ENCODE measurements at regions not wholly inside any gene's neighbourhood (a gene's known extent, or its start where the extent isn't known, plus 50 kb on each side); places are given as distances from the start of the nearest gene placed in this dataset.
"Not testable (repeated sequence)": the region's sequence is repeated elsewhere in the genome, so short reads cannot be mapped to it uniquely, and the experiment has no call there.

DNA sequence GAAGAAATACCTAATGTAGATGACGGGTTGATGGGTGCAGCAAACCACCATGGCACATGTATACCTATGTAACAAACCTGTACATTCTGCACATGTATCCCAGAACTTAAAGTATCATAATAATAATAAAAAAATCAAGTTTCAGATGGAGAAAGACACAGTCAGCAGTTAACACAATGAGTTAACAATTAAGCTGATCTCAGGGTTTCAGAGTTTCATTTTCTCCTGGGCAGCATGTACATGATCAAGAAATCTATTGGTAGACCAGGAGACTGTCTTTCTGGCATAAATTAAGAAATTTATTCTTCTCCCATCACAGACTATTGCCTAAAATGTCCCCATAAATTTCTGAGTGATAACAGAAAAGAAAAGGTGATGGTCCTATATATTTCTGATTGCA lies 155.3 kb downstream of the RAD51AP2 start:
- DNase-seq (ENCODE audit: low read depth) = no peak

DNA sequence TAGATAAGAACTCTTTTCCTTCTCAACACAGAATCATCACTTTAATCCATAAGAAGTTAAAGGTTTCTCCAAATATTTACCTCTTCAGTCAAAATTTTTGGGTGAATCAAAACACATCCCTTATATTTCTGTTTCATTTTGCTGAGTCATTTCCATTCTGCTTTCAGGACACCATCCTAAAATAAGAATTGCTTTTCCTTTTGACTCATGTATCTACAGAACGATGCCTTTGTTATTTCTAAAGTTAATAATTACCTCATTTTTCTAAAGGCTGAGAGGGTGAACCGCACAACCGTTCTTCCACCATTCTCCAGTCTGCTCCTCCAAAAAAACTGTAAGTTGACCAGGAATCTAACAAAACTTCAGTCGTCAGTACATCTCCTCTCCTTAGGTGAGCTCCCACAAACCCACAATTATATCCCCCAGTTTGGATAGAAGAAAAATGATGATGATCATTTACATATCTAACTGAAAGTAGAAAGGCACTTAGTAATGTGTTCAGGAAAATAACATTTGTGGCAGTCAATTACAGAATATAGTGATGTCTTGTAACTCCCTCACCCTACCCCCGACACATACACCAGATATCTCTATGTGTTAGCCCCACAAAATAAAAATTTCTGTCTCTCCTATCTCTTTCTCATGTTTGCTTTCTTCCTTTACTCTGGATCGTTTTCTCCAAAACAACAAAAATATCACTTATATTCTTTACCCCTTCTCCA lies 162.5 kb downstream of the RAD51AP2 start:
- no peak for DNase-seq (ENCODE audit: low read depth)

DNA sequence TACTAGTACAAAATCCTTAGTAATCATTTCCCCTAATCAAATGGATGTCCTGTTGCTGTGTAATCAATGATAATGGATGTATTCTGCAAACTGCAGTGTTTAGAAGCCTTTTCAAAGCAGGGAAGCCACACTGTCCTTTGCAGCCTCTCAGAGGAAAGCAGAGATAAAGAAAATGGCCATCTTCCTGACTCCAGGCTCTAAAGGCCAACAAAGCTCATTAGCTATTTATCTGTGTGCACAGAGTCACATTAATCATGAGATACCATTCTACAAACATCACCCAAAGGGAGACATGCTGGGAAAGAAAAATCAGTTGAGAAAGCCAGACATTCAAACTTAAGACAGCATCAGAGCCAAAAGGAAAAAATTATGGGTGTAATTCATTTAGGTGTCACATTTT lies 165.0 kb downstream of the RAD51AP2 start:
- DNase-seq (ENCODE audit: low read depth) = no peak

DNA sequence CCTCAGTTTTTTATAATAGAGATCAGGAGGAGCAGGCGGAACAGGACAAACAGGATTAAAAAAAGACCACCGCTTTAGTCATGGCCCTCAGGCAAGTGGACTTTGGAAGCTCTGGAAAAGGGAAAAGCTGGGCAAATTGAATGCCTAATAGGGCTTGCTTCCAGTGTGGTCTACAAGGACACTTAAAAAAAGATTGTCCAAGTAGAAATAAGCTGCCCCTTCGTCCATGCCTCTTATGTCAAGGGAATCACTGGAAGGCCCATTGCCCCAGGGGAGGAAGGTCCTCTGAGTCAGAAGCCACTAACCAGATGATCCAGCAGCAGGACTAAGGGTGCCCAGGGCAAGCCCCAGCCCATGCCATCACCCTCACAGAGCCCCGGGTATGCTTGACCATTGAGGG lies 175.5 kb downstream of the RAD51AP2 start:
- DNase-seq (ENCODE audit: low read depth) = not testable (repeated sequence)

DNA sequence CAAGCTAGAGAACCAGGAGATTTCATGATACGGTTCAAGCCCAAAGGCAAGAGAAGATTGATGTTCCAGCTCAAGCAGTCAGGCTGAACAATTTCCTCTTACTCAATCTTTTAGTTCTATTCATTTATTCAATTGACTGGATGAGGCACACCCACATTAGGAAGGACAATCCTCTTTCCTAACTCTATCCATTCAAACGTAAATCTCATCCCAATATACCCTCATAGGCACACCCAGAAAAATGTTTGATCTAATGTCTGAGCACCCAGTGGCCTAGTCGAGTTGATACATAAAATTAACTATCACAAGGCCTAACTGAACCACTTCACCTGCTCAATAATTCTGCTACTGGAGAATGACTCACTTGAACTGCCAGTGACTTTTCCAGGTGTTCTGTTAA lies 180.7 kb downstream of the RAD51AP2 start:
- no peak for DNase-seq (ENCODE audit: low read depth)

DNA sequence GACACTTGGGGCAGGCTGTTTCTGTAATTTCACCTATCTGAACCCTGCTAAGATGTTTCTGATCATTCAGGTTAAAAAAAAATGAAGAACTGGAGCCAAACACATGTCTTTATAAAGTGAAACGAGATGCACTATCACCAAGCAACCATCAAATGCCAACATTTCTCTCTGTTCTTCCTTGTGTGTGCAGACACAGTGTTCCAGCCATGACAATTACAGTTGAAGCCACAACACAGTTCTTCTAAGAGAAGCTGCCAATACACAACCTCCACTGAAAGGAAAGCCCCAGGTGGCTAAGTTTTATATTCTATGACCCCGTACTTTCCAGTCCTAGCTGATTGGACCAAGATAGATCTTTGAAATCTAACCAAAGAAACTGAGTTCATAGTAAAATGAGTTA lies 181.8 kb downstream of the RAD51AP2 start:
- DNase-seq (ENCODE audit: low read depth) = no peak

DNA sequence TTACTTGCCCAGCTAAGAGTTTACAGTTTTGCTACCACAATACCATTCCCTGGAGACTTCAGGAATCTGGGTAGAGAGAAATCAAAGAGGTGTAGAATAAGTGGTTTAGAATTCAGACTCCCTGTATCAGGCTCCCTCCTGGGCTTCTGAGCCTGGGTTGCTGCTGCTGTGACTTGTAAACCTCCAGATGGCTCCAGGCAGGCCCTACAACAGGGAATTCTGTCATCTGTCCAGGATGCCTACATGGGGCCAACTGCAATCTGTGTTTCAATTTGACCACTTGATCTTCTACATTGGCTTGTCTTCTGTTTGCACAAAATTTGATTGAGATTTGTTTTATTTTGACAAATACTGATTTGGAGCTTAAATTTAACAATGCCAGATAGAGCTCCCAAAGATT lies 183.9 kb downstream of the RAD51AP2 start:
- DNase-seq (ENCODE audit: low read depth) = no peak

DNA sequence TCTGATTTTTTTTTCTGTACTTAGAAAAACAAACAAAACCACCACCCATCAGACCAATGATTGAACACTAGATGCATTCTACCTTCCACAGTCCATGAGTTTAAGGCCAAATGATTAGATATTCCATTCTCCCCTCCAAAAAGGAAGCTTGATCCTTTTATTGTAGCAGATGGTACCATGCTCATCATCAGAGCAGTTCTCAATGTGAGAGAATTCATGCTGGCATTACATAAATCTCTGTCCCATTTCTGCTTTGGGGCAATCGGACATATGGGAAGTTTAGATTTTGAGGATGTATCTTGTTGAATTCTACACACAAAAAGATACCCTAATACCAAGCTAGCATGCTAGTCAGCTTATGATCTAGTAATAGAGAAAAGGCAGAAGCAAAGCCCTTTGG lies 186.6 kb downstream of the RAD51AP2 start:
- no peak for DNase-seq (ENCODE audit: low read depth)

DNA sequence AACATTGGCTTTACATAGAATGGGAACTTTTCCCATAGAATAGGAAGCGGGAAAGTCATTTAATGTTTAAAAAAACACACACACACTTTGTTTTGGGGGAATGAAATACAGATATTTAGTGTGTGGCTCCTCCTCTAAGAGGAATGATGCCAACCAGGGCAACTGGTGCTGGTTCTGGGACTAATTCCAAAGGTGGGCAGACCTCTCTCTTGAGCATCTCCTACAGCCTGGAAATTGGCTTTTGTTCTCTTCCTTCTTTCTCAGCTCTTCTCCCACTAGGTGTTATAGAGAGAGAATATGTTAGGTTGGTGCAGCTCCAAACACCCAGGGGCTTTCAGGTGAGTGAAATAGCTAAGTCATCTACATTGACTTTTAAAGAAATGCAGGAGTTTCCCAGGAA lies 190.1 kb downstream of the RAD51AP2 start:
- DNase-seq (ENCODE audit: low read depth) = no peak

DNA sequence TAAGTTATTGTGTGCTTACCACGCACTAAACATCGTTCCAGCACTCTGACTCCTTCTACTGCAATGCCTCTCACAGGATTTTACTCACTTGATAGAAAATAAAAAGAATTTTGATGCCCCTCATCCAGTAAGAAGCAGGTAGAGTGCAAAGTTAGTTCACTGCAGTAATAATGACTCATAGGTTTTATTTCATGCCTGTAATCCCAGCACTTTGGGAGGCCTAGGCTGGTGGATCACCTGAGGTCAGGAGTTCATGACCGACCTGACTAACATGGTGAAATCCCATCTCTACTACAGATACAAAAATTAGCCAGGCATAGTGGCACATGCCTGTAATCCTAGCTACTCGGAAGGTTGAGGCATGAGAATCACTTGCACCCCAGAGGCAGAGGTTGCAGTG lies 190.6 kb downstream of the RAD51AP2 start:
- no peak for DNase-seq (ENCODE audit: low read depth)

DNA sequence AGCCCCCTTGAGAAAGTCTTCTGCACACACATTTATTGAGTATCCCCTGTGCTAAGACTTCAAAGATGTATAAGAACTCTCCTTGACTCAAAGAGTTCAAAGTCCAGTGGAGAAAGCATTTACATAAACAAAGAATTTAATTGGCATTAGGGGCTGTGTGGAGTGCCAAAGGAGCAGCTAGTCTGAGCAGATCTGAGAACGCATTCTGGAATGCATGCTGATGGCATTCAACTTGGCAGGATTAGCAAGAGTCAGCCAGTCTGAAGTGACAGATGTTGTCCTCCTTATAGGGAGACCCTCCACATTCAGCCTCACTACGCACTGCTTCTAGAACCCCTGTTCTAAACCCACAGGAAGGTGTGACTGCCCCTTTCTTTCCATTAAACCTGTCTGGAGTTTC lies 191.5 kb downstream of the RAD51AP2 start:
- DNase-seq (ENCODE audit: low read depth) = no peak

DNA sequence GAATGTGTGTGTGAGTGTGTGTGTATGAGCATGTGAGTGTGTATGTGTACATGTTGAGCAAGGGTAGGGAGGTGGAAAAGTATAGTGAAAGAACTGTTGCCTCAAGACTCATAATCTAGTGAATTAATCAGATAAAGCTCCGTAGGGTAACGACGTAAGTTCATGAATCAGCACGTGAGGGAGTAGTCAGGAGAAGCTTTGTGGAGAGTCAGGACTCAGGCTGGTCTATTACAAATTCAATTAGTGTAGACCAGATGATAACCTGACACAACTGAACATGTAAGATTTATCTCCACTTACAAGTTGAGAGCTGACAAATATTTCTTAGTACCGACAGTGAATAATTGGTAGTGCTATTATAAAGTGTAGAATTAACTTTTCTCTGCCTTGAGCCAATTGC lies 194.5 kb downstream of the RAD51AP2 start:
- DNase-seq (ENCODE audit: low read depth) = no peak

DNA sequence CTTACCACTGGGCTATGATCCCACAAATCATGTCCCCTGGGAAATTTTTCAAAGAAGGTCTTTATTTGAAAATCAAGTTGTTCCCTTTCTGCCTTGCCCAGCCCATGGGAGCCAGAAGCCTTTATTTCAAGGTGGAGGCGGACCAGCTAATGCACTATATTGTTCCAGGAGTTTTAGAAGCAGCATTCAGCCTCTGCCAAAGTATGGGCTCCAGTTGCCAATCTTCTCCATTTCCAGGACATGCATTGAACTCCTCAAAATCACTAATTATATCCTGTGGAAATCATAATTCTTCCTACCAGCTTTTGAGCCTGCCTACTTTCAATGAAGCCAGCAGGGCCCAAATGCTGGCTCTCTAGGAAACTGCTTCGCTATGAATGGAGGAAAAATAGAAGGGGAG lies 195.8 kb downstream of the RAD51AP2 start:
- no peak for DNase-seq (ENCODE audit: low read depth)

DNA sequence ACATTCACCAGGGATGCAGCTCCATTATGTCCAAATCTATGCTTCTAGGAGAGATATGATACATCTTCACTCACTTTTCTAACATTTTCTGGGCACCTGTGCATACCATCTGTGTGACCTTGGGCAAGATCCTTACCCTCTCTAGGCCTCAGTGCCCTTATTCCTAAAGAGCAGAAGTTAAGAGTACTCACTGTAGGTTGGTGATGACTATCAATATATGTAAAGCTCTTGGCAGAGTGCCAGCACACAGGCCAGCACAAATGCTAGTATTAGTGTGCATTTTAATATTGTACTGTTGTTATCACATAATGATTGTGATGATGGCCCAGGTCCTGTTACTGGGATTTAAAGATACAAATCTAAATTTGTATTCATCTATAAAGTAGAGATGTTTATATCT lies 199.2 kb downstream of the RAD51AP2 start:
- no peak for DNase-seq (ENCODE audit: low read depth)

DNA sequence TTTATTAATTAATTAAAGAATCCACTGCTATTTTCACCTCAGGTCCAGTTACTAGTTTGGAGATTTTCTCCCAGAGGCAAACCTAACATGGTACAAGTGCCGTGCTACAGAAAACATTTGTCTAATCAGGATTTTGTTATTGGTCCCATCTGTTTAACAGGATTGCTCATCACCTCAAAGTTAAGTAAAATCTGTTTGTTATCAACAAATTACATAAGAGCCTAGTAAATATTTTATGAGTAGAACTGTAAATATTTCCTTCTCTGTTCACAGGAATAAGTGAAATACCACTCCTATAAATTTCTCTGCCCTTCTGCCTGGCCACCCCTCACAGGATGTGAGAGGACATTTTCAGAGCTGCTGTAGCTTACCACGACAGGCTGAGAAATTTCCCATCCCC lies 200.2 kb downstream of the RAD51AP2 start:
- DNase-seq (ENCODE audit: low read depth) = no peak

DNA sequence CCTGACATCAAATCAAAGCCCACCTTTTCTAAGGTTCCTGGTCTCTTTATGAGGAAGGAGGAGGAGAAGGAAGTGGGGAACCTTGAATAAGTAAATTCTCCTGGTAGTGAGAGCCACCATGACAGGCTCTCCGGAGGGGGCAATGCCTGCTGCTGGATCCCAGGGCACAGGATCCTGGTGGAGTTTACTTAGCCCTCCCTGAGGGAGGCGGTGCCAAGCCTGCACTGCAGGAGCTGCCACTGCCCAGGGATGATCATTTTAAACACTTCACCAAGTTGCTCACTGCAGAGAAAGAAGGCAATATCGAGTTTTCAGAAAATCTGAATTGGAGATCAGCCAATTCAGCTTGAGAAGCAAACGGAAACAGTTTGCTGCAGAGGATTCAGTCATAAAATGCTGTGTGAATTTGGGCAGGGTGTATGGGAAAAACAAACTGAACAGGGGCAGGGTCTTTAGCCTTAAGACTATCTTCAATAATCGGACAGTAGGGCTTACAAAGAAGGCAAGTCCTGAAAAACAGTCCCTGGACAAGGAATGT lies 200.7 kb downstream of the RAD51AP2 start:
- no peak for DNase-seq (ENCODE audit: low read depth)

DNA sequence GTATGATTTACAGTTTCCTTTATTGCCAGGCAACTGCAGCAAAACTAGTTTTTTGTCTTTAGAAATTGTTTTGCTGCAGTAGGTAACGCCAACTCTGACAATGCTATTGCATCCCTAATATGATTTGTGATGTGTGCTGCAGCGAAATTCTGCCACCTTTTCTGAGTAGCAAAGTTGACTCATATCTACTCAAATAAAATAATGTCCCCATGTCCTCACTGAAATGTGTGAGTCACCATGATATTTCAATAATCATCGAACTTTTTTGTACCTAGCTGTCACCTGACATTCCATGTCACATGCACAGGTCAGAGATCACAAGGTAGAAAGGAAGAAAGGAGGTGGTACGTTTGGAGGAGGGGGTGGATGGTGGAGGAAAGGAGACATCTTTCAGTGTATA lies 205.0 kb downstream of the RAD51AP2 start:
- no peak for DNase-seq (ENCODE audit: low read depth)

DNA sequence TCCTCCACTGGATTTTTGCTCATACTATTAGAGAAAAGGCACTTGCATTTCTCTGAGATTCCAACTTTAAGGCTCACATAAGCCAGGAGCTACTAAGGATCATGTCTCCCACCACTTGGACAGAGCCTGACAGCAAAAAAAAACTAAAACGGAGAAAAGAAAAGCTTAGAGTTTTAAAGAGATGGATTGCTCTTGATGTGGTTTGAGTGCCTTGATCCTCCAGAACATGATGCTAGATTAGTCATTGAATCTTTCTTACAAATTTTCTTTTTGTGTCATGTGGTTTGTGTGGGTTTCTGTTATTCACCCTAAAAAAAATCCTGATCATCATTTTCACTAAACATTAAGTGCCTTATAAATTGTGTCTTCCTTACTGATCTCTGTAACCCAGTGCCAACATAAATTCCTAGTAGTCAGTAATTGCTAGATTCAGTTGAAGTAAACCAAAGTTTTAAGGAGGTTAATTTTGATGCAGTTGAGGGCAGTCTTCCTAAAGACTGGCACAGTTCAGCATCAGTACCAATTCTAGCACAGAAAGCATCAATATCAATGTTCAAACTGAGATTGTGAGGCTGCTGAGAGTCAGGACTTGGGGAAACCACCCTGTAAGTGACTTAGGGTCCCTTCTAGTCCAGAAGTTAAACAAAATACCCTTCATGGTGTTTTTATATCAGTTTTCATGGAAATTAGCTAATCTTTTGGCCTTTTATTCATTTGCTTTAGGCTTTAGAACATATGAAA lies 206.3 kb downstream of the RAD51AP2 start:
- no peak for DNase-seq (ENCODE audit: low read depth)

DNA sequence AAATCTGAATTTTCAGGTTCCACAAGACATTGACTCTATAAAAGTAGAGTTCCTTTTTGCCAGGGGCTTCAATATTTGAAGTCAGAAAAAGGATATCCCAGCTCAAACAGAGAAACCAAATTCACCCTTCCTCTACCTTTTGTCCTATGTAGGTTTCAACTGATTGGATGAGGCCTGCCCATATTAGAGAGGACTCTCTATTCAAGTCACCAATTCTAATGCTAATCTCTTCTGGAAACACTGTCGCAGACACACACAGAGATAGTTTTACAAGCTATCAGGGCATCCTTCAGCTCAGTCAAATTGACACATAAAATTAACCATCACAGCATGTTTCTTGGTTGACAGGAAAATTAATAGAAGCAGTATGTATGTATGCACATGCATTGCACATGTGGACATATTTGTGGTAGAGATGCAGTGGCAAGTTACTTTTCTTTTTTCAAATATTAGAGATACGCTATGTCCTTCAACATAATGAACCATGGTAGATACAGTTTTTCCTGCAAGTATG lies 207.1 kb downstream of the RAD51AP2 start:
- no peak for DNase-seq (ENCODE audit: low read depth)

DNA sequence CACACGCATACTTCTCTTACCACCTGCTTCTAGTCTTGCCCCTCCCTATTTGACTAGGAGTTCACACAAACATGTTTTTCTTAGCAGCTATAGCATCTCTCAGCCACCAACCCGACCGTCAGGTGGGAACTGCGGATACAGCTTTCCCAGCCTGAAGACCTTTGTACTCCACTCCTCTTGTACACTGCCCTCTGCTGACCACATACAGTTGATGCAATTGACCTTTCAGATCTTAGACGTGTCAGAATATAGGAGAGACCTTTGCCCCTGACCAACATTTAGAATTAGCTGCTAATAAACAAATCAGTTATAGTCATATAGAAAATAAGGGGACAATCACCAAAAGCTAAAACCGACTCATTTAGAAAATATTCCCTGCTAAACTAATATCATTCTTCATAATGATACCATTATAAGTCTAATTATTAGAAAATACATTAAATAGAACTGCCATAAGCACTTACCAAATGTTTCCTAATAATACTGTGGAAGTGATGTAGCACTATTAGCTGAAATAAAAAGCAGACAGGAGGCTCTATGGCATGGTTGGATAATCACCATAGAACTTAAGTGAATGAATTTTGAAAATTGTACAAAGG lies 208.4 kb downstream of the RAD51AP2 start:
- DNase-seq (ENCODE audit: low read depth) = no peak

DNA sequence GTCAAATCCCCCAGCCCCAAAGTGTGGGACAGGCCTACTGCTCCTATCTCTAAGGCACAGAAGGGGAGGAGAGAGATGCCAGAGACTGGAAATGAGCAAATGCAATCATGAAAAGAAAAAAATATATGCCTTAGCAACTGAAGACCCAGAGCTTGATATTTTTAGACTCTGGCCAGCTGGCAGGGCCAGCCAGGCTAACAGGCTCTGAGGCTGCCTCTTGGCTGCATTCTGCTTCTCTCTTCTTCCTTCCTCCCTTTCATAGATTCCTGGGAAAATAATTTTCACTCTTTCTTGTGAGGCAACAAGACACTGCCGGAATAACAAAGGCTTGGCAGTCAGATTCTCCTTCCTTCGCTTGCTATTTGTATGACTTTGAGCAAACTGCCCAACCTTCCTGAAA lies 209.1 kb downstream of the RAD51AP2 start:
- no peak for DNase-seq (ENCODE audit: low read depth)

DNA sequence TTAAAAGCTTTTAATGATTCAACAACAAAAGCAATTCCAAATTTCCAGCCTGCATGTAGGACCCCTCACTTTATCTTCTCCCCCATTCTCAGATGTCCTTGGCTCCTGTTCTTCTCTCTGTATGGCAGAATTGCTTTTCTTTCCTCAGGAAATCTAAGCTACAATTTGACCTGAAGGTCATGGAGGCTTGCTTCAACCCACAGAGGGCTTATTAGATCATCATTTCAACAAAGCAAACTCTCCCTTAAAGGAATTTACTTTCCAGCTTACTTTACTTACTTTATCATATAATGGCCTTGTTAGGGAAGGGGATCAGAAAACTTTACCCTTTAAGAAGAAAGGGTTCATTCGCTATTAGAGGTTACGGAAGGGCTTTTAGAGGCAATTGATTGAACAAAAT lies 211.5 kb downstream of the RAD51AP2 start:
- DNase-seq (ENCODE audit: low read depth) = no peak

DNA sequence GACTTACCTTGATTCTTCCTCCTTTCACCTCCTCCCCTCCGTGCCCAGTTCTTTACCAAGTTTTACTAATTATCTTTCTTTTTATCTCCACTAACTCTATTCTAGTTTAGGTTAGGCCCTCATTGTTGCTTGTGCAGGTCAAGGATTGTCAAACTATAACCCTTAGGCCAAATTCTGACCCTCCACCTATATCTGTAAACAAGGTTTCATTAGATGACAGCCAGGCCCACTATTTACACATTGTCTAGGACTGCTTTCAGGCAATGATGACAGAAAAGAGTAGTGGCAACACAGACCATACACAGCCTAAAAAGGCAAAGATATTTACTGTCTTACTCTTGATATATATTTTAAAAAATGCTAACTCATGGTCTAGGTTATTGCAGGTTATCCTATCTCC lies 212.0 kb downstream of the RAD51AP2 start:
- no peak for DNase-seq (ENCODE audit: low read depth)

All from stimulated activated CD4-positive, alpha-beta T cell treated with anti-CD3 and anti-CD28 coated beads, Interleukin-2, amount 100 ng/mL, for 4 hours (primary cell).